AG09319 (cell line): ENCODE measurements at regions not wholly inside any gene's neighbourhood (a gene's known extent, or its start where the extent isn't known, plus 50 kb on each side); places are given as distances from the start of the nearest gene placed in this dataset.

ENCODE experiments used
- DNase-seq: peaks from one replicate; pipeline ENCODE4 v3.0.0-alpha.2; 2010; ENCODE audit warnings: low read depth; ENCODE audit errors: extremely low read depth
- TF ChIP-seq, protein P1 (sequence below): IDR thresholded peaks from 2 replicates; pipeline ENCODE4 v1.5.1; 2011; ENCODE audit warnings: low read depth, mild to moderate bottlenecking, inconsistent platforms, low read length, moderate library complexity

DNA sequence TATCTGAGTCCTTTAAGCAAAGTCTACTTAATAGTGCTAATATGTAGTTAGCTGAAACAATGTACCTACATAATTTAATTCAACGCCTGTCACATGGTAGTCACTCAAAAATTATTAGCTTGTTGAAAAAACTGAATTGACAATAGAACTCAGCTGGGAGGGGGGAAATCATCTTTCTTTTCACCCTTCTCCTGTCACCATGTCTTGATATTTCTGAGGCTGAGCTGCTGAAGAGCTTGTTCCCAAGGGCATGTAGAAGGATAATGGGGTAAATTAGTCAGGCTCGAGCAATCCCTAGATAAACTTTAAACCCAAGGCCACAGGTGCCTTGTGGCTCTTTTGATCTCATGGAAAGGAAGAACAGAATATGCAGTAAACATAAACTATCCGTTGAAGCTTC, 339.6 kb upstream of the LRATD1 start:
- TF ChIP-seq, protein P1, sequence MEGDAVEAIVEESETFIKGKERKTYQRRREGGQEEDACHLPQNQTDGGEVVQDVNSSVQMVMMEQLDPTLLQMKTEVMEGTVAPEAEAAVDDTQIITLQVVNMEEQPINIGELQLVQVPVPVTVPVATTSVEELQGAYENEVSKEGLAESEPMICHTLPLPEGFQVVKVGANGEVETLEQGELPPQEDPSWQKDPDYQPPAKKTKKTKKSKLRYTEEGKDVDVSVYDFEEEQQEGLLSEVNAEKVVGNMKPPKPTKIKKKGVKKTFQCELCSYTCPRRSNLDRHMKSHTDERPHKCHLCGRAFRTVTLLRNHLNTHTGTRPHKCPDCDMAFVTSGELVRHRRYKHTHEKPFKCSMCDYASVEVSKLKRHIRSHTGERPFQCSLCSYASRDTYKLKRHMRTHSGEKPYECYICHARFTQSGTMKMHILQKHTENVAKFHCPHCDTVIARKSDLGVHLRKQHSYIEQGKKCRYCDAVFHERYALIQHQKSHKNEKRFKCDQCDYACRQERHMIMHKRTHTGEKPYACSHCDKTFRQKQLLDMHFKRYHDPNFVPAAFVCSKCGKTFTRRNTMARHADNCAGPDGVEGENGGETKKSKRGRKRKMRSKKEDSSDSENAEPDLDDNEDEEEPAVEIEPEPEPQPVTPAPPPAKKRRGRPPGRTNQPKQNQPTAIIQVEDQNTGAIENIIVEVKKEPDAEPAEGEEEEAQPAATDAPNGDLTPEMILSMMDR: no peak
- DNase-seq: no peak

DNA sequence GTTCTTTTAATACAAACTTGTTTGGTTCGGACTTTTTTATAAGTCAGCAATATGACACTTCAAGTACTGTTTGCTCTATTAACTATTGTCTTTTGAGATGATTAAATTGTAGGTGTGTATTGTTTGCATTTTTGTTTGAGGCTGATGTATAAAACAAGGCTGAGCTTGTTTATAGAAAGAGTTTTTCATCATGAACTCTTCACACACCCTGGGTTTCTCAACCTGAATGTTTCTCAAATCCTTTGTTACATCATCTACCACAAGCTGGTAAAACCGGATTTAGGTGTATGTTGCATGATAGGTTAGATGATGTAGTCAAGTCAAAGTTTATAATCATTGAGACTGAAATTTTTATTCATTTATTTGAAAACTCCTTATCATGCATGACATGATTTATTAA, 335.2 kb upstream of the LRATD1 start:
- TF ChIP-seq, protein P1: no peak
- DNase-seq: no peak

DNA sequence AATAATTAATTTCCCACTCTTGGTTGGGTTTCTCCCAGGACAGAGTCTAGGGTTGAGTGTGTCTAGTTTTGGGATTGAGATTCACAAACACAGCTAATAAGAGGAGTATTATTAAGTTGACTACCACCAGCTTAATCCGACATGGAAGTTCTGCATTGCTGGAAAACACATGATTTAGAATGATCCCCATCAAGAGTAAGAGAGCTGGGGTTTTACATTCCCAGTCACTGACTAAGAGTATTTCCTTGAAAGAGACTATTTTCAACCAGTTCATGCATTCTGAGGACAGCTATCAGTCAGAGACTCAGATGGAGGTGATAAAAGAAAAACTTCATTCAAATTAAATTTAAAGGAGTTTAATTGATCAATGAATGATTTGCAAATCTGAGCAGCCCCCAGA, 334.6 kb upstream of the LRATD1 start:
- DNase-seq: no peak
- TF ChIP-seq, protein P1: no peak

DNA sequence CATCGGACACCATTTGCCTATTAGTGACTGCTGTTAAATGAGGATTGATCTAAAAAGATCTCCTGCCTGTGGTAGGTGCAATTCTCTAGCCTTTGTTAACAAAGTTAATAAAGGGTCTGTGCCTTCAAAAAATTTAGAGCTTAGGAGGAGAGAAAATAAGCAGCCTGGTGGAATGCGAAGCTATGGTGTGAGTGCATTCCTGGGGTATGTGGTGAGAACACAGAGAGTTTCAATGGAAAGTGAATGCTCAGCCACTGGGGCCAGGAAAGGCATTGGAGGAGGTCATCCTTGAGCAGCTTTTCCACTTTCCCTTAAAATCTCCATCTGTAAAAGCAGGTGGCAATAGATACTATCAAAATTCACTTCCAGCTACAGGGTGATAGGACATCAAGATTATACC, 331.2 kb upstream of the LRATD1 start:
- no peak for DNase-seq
- TF ChIP-seq, protein P1: no peak

DNA sequence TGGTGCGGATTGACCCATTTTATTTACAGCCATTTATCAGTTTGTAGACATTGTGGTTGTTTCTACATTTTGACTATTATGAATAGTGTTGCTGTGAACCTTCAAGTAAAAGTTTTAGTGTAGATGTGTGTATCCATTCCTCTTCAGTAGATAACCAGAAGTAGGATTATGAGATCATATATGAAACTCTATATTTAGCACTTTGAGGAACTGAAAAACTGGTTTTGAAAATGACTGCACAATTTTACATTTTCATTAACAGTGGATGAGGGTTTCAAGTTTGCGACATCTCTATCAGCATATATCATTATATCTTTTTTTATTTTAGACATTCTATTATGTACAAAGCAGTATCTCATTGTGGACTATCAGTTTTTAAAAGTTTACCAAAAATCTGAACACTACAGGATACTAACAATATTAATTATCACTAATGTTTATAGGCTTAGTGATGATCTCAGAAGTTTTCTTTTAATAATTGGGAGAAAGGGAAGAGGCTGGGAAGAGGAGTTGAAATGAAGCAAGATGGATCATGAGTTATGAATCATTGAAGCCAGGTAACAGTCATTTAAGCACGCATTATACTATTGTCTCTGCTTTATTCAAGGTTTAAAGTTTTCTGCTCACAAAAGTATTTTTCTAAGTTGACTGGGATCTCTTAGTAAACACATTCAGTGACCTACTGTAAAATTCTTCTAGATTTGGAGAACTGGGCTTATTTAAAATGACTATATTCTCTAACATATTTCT, 329.0 kb upstream of the LRATD1 start:
- TF ChIP-seq, protein P1: no peak
- no peak for DNase-seq

GRCh38 chr2:14304326-14304725, 328.2 kb upstream of the LRATD1 start:
- TF ChIP-seq, protein P1: no peak
- no peak for DNase-seq

- DNase-seq: no peak
- TF ChIP-seq, protein P1: no peak
Observed at GRCh38 chr2:14306268-14306861, 326.2 kb upstream of the LRATD1 start.
